Esophagus muscularis mucosa (tissue), 4 donors: ENCODE measurements at regions not wholly inside any gene's neighbourhood (a gene's known extent, or its start where the extent isn't known, plus 50 kb on each side); places are given as distances from the start of the nearest gene placed in this dataset.
"Not testable (repeated sequence)": the region's sequence is repeated elsewhere in the genome, so short reads cannot be mapped to it uniquely, and the experiment has no call there.

Experiments used
- DNase-seq: peaks from one replicate; pipeline ENCODE4 v3.0.0-alpha.2; 2017; ENCODE audit errors: extremely low spot score
- H3K27ac ChIP-seq, 4 donors: fragments of 200-600 bp; sonication (generic); replicated peaks in 1 of 4; 1 replicate in 3 of 4; 2 replicates in 1 of 4; pipeline ENCODE4 v1.5.1; 2016 to 2019; ENCODE audit warnings: mild to moderate bottlenecking in 1 of 4
- H3K27me3 ChIP-seq, 4 donors: fragments of 200-600 bp; sonication (generic); one replicate each; pipeline versions ENCODE4 v1.5.1 to v1.6.0; 2016 to 2019
- H3K36me3 ChIP-seq, 4 donors: fragments of 200-600 bp; sonication (generic); one replicate each; pipeline ENCODE4 v1.5.1; 2016 to 2019
- H3K4me1 ChIP-seq, 4 donors: fragments of 200-600 bp; sonication (generic); one replicate each; pipeline ENCODE4 v1.5.1; 2016 to 2019
- H3K4me3 ChIP-seq, 4 donors: fragments of 200-600 bp; sonication (generic); 1 replicate in 2 of 4; 2 replicates in 2 of 4; pipeline ENCODE4 v1.5.1; 2016 to 2019; ENCODE audit warnings: mild to moderate bottlenecking in 4 of 4, moderate library complexity in 1 of 4
- H3K9me3 ChIP-seq, 4 donors: fragments of 200-600 bp; sonication (generic); 1 replicate in 3 of 4; 2 replicates in 1 of 4; pipeline ENCODE4 v1.5.1; 2016 to 2019
- EP300 ChIP-seq: sonication (generic); formaldehyde crosslinking; IDR thresholded peaks from one replicate; pipeline ENCODE4 v1.6.1; 2017; ENCODE audit warnings: antibody characterized with exemption
- POLR2A ChIP-seq: fragments of 450-650 bp; IDR thresholded peaks from one replicate; pipeline ENCODE4 v1.6.1; 2017; ENCODE audit warnings: antibody characterized with exemption, moderate library complexity, mild to moderate bottlenecking, low read depth
- POLR2AphosphoS5 ChIP-seq, 2 donors: sonication (generic); formaldehyde crosslinking; IDR thresholded peaks; one replicate each; pipeline ENCODE4 v1.6.1; 2017; ENCODE audit warnings: antibody characterized with exemption in 2 of 2
- WGBS: methylation state at CpG from one replicate; pipeline ENCODE4 v1.1.5; 2018; 5-methylcytosine and 5-hydroxymethylcytosine counted together
- intact Hi-C: fragments of 100-400 bp; cut with DNase I; formaldehyde crosslinking; loops from one replicate; pipeline ENCODE4 v1.15.1; 2023
- TF ChIP-seq, protein P1 (sequence below), 3 experiments: fragments of 200-600 bp in 2 of 3; fragments of 450-650 bp in 1 of 3; sonication (generic) in 2 of 3; IDR thresholded peaks; one replicate each; pipeline ENCODE4 v1.5.1; 2017 to 2019; ENCODE audit warnings: antibody characterized with exemption in 3 of 3, mild to moderate bottlenecking in 2 of 3, moderate library complexity in 1 of 3

DNA sequence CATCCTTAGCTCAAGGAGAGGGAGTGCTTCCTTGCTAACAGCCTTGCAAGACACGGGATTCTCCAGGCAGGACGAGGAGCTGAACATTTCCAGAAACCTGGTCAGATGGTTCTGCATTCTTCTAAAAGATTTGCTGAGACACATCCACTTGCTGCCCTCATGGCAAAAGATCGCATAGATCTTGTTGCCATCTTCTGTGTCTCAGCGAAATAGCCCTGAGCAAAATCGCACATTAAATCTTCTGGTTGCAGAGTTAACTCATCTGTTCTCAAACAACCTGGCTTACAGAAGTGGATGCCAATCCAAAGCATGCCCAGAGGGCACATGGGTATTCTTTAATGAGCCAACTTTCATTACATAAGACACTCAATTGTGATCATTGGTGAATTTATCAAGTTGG is 167.5 kb downstream of the PRKX start:
- no peak for TF ChIP-seq POLR2A
- no peak for TF ChIP-seq EP300
- TF ChIP-seq, protein P1, sequence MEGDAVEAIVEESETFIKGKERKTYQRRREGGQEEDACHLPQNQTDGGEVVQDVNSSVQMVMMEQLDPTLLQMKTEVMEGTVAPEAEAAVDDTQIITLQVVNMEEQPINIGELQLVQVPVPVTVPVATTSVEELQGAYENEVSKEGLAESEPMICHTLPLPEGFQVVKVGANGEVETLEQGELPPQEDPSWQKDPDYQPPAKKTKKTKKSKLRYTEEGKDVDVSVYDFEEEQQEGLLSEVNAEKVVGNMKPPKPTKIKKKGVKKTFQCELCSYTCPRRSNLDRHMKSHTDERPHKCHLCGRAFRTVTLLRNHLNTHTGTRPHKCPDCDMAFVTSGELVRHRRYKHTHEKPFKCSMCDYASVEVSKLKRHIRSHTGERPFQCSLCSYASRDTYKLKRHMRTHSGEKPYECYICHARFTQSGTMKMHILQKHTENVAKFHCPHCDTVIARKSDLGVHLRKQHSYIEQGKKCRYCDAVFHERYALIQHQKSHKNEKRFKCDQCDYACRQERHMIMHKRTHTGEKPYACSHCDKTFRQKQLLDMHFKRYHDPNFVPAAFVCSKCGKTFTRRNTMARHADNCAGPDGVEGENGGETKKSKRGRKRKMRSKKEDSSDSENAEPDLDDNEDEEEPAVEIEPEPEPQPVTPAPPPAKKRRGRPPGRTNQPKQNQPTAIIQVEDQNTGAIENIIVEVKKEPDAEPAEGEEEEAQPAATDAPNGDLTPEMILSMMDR (IDR thresholded peaks at IDR 0.05): no peak
- no peak for TF ChIP-seq POLR2AphosphoS5 (IDR thresholded peaks at IDR 0.05)
- Histone ChIP-seq H3K9me3 (no peaks in the 10 kb centered on the region), H3K27ac (no peak overlapping the region), H3K27me3 (no peaks in the 10 kb centered on the region), H3K4me1 (no peaks in the 10 kb centered on the region), H3K4me3 (no peak overlapping the region), H3K36me3 (no peaks in the 10 kb centered on the region)
- no peak for DNase-seq
- intact Hi-C loops: no loop called here
- 79% methylated on average over 5 of the region's 5 CpGs for WGBS

DNA sequence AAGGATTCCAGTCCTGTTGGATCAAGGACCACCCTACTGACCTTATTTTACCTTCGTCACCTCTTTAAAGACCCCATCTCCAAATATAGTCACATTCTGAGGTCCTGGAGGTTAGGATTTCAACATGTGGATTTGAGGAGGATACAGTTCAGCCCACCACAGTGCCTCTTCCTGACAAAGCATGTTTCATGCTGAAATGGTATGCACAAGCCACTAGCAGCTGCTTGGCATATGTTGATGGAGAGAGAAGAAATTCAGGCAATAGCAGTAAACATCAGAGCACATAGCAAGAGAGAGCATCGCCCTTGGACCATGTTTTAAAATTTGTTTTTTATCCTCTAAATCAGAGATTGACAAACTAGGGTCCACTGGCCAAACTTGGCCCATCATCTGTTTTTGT is 172.1 kb downstream of the PRKX start:
- H3K27ac ChIP-seq: no peak overlapping the region
- H3K36me3 ChIP-seq: no peaks in the 10 kb centered on the region
- H3K4me3 ChIP-seq: no peak overlapping the region
- H3K27me3 ChIP-seq: no peaks in the 10 kb centered on the region
- intact Hi-C loops: no loop called here
- 86% methylated on average over 2 of the region's 2 CpGs for WGBS
- TF ChIP-seq, protein P1 (IDR thresholded peaks at IDR 0.05): no peak
- TF ChIP-seq POLR2AphosphoS5 (IDR thresholded peaks at IDR 0.05): no peak
- no peak for TF ChIP-seq EP300
- H3K4me1 ChIP-seq: no peaks in the 10 kb centered on the region
- DNase-seq: no peak
- H3K9me3 ChIP-seq: no peaks in the 10 kb centered on the region

DNA sequence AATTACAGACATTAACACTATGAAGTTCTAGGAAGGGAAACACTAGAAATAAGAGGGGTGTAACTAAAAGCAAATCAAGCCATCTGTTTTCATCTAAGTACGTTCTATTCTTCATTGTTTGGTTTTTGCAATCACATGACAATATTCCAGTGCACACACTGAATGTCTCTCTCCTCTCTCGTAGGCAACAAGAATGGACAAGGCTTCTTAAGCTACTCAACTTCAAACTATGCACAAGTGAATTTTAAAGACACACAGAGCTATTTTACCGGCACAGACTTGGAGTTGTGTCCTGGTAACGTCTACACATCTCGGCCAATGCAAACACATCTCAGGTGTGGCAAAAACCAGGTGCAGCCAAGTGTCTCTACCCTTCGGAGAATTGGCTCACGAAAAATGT is 173.3 kb downstream of the PRKX start:
- TF ChIP-seq EP300: no peak
- TF ChIP-seq, protein P1 (IDR thresholded peaks at IDR 0.05): no peak
- no peak for TF ChIP-seq POLR2AphosphoS5 (IDR thresholded peaks at IDR 0.05)
- no peak for TF ChIP-seq POLR2A
- intact Hi-C loops: no loop called here
- H3K4me1 ChIP-seq: no peaks in the 10 kb centered on the region

DNA sequence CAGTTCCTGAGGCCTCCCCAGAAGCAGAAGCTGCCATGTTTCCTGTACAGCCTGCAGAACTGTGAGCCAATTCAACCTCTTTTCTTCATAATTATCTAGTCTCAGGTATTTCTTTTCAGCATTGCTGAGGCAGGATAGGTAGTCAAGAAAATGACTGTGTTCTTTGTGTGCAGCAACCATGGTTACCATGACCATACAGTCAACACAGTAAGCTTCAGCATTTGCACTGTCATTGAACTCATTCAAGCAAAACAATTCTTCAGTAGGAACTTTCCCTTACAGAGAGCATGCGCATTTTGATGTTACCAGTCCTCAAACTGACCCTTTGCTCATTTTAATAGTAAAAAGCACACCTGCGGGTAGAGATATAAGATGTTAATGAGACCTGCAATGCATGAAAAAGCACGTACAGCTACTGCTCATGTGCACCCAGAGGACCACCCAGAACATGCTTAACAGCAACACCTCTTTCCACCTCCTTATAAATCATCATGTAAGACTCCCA is 180.8 kb downstream of the PRKX start:
- no peaks in the 10 kb centered on the region for H3K27me3 ChIP-seq
- no peaks in the 10 kb centered on the region for H3K4me1 ChIP-seq
- intact Hi-C loops: no loop called here
- H3K36me3 ChIP-seq: no peaks in the 10 kb centered on the region
- no peak for DNase-seq
- TF ChIP-seq POLR2A (no peak), EP300 (no peak), POLR2AphosphoS5 (IDR thresholded peaks at IDR 0.05) (no peak)
- TF ChIP-seq, protein P1 (IDR thresholded peaks at IDR 0.05): no peak
- H3K9me3 ChIP-seq: peaks cover 0 to 6% (median 0%) of the 10 kb centered on the region in 4 donors
- H3K27ac ChIP-seq: no peak overlapping the region
- 78% methylated on average over 3 of the region's 3 CpGs for WGBS
- no peak overlapping the region for H3K4me3 ChIP-seq

More for the DNA sequence above, 173.3 kb downstream of the PRKX start:
- DNase-seq: no peak
- WGBS: 78% methylated on average over 7 of the region's 7 CpGs
- H3K4me3 ChIP-seq: no peak overlapping the region
- peaks cover 0 to 2% (median 0%) of the 10 kb centered on the region in 4 donors for H3K9me3 ChIP-seq
- no peak overlapping the region for H3K27ac ChIP-seq
- H3K27me3 ChIP-seq: no peaks in the 10 kb centered on the region
- no peaks in the 10 kb centered on the region for H3K36me3 ChIP-seq

DNA sequence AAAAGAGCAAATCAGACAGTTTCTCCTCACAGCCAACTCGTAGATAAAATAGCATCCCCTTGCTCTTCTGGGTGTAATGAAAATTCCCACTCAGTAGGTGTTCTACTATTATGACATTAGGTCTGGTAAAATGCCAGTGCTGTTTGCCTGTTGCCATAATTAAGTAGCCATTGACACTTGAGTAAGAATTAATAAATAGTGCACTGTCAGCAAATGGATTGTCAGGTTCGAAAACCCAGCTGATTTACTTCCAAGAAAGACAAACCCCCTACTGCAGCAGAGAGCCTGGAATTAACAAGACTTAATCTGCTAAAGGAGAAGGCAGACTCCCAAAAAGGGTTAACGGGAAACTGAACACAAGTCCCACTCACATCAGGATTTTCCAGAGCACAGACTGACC is 182.0 kb downstream of the PRKX start:
- intact Hi-C loops: not testable (repeated sequence)

More for the DNA sequence above, 182.0 kb downstream of the PRKX start:
- not testable (repeated sequence) for DNase-seq, H3K4me1 ChIP-seq, H3K36me3 ChIP-seq, H3K4me3 ChIP-seq, H3K27ac ChIP-seq, H3K9me3 ChIP-seq, H3K27me3 ChIP-seq
- WGBS: 74% methylated on average over 3 of the region's 3 CpGs
